GM19043 (cell line): ENCODE measurements at regions not wholly inside any gene's neighbourhood (a gene's known extent, or its start where the extent isn't known, plus 50 kb on each side); places are given as distances from the start of the nearest gene placed in this dataset.

Experiments
- ATAC-seq: cut with Tn5 transposase; IDR thresholded peaks from one replicate; pipeline ENCODE4 v1.9.1; 2021; ENCODE audit warnings: low read depth; ENCODE audit not compliant: unreplicated experiment

DNA sequence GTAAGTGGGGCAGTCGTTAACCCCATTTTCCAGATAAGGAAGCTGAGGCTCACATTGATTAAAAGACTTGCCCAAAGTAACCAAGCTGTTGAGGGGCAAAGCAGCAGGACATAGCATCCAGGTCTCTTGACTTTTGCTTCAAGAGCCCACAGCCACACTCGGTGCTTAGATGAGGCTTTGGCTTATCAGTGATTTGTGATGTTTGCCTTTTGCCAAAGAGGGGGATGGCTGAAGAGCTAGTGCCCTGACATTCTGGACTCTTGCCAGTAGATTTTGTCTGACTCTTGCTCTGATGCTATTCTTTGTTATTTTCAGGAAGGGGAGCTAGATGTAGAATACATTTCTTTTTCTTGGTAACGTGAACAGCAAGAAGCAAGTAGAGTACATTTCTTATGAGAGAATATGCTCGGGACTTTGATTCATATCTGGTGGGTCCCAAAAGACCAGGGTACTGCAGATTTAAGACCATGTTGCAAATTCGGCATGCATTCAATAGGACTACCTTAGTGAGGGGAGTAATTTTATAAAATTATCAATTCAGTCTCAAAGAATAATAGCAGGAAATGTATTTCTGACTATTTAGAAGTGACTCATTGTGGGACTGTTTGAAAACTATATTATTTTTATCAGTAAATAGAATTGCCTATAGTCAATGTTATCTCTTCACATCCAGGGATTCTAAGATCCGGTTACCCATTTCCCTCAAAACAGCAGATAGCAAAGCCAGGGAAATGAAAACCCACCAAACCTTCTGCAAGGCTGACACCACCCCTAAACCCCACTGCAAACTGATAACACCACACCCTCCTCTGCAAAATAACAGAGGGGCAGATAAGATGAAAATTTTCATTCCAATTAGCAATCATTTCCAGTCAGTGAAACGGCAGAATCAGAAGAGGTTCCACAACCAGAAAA is 180.0 kb upstream of the BMPER start:
- no peak for ATAC-seq

DNA sequence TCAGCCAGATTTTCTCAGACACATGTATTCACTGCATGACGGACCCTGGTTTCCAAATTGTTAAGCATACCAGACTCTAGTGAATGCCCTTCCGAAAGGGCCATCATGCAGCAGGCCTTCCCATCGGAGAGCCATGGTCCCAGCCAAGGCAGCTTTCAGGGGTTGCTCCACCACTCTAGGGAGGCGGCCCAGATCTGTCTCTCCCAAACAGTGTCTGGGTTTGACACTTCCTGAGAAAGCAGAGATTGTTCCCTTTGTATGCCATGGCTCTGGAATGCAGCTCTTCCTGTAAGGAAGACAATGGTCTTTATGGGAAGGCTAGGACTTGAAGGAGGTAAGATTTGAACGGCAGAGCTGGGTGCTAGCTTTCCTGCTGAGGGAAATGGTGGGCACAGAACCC is 178.8 kb upstream of the BMPER start:
- ATAC-seq, result no peak

DNA sequence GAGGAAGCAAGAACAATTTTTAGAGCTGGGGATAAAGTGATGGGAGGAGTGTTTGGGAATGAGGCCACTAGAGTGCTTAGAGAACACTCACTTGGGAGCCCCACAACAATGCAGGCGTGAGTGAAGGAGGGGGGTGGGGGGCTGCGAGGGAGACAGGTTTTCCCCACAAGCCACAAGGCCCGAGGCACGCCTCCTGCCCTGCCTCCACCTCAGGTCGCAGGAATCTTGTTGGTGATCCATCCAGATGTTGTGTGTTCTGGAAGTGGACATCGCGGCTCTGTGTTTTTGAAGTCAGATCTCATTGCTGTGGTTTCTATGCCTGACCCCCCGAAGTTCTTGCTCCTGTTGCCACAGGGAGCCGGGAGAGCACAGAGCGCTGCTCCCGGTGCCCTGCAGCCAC is 178.0 kb upstream of the BMPER start:
- no peak for ATAC-seq

DNA sequence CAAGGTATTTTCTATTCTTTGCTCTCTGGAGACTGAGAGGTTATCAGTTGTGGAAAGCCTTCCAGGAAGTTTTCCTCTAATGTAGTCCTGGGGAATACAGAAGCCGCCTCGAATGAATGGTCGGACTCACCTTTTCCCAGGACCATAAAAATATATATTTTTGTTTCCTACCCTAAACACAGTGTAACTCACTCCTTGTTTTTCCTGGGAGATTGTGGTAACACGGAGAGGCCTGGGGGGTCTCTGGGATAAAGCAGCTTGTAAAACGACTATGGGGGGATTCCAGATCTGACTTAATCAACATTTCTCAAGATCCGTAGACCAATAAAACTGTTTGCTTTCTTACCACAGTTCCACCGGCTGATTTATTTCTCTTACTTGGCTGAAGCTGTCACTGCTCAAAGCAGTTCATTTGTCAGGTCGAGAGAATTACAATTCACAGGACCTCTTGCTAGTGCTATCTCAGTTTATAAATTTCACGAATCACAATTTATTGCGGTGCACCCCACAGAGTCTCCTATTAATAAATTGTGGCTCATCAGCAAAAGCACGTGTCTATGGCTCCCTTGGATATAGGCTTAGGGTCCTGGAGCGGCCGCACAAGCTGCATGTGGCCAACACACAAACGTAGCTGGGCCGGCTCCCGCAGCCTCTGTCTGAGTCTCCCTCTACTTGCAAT is 176.3 kb upstream of the BMPER start:
- no peak for ATAC-seq

DNA sequence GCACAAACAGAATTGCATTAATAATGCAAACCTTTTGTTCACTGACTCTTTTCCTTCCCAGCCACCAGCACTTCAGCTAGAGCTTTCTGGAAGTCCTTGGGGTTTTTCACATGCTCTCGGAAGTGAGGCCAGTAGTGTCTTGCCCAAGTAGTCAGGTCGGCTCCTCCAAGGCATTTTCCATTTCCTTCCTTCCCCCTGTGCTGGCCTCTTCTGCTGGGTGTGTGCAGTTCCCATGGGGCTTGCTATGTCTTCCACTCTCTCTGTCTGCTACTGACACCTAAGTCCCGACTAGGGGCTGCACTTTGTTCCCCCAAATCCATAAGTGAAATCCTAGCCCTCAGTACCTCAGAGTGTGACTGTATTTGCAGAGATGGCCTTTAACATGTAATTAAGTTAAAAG is 175.6 kb upstream of the BMPER start:
- no peak for ATAC-seq

DNA sequence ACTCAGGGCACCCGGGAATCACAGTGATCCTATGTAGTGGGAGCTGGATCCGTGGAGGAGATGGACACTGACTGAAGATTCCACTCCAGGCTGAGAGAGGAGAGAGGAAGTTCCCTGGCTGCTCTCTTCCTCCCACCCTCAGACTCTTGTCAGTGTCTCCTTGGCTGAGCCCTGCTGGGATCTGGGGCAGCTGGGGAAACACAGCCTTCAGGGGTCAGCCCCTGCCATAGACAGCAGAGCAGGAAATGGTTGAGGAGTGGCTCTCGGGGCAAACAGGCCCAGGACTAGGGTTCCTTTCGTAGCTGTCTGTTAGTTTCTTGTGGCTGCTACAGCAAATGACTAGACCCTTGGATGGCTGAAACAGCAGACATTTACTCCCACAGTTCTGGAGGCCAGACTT is 174.4 kb upstream of the BMPER start:
- ATAC-seq, result no peak

DNA sequence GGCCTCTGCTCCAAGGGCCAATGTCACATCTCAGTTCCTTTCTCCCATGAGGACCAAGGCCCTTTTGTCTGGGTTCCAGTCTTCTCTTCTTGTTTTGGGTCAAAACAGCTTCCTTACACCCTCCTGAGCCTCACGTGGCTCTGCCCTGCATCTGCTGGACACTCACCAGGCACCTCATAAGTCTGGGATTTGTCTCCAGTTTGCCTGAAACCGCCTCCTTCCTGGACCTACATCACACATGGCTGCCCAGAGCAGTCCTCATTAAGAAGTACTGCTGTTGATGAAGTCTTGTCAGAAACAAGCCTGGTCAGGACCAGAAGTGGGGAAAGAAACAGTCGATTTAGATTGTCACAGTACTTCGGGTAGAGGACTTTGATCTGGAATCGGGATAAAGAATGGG is 173.4 kb upstream of the BMPER start:
- ATAC-seq, result no peak

DNA sequence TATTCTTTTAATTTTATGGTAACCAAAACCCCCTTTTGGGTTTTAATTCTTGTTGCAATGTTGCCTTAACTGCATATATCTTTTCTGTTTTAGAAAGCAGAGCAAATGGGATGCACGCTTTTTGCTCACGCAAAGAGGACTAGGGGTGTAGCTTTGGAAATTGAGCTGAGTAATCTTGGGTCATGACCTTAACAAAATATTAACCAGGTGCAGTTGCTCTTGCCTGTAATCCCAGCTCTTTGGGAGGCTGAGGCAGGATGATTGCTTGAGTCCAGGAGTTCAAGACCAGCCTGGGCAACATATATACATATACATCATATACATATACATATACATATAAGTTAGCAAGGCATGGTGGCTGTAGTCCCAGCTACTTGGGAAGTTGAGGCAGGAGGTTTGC is 172.9 kb upstream of the BMPER start:
- ATAC-seq, result no peak

DNA sequence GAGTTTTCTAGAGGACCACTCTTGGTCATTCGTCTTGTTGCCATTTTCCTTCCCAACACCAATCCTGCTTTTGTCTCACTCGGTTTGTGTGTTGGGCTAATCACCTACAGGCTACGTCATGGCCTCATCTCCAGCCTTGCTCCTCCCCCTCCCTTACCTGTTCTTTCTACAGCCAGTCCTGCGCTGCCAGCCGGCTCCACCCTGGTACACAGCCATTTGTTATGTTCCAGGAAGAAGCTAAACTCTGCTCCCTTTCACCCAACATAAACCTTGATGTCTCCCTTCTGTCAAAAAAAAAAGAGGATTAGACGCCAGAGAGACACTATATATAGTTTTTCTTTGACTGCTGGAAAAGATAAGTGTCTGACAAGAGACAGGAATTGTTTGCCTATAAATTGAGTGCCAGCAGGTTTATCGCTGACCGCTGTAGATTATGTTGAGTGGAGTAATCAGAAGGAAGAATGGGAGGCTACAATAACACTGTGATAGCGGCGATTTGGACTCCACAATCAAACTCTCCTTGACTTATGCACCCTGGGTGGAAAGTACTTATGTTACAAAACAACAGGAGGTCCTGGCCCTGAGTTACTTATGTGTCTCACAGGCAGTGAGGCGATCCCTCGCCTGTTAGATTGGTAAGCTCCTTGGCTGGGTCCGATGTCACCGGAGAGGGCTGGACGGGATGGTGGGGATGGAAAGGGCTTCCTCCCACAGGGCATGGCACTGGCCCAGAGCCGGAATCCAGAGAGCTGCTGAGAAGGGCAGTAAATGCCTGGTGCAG is 171.3 kb upstream of the BMPER start:
- ATAC-seq, result no peak

DNA sequence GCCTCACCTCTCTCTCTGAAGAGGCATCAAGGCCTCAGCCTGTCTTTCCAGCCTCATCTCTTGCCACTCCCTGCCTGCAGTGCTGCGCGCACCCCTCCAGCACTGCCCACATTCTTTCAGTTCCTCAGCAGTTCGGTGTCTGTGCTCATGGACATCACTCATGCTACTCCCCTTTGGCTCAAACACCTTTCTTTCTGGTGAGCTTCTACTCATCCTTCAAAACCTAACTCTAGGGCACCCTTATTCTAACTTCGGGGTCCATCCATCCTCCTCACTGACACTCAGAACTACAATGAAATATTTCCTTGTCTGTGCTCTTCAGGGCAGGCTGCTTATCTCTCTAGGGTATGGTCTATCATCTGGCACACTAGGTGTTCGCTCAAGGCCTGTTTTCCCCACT is 169.9 kb upstream of the BMPER start:
- no peak for ATAC-seq

DNA sequence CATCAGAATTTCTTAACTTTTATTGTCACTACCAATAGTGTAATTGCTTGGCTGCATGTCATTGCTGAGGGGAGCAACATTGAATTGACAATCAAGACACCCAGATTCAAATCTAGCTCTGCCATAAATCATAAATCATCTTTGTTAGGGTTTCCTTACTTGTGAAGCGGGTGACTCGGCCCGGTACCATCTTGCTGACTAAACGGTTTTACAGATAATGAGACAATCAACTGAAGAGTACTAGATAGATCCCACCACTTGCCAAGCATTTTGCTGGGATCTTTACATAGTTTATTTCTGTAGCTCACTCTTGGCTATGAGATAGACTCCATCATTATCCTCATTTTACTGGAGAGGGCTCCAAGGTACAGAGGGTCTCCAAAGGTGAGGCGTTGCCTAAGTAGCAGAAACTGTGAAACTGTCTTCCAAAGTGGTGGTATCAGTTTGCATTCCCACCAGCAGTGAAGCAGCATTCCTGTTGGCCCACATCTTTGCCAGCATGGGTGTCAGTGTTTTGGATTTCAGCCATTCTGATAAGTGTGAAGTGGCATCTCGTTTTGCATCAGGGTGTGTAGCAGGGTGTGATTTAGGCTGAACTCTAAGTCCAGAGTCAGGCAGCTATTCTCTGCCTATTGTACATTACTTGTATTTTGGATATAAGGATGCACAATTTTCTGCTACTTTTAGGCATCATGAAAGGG is 168.7 kb upstream of the BMPER start:
- ATAC-seq, result no peak

DNA sequence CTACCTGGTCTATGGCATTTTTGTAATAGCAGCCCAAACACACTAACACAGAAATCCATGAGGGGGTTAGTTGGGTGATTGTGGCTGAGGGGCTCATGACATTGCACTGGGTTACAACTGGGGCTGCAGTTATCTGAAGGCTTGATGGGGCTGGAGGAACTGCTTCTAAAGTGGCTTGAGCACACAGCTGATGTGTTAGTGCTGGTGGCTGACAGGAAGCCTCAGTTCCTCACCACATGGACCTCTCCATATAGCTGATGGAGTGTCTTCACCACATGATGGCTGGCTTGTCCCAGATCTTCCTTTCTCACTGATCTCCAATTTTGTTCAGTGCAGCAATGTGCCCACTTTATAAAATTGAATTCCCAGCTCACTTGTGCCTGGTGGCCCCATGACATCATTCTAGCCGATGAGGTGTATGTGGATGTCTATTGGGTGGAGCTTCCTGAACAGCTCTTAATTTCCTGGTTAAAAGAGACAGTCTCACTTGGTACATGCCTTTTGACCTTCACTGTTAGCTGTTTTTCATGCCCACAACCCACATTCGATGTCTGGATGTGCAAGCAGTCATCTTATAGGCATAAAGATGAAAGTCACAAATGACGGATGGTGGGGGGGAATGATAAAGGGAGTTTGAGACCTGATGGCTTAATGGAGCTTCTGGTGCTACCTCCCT is 166.9 kb upstream of the BMPER start:
- no peak for ATAC-seq

DNA sequence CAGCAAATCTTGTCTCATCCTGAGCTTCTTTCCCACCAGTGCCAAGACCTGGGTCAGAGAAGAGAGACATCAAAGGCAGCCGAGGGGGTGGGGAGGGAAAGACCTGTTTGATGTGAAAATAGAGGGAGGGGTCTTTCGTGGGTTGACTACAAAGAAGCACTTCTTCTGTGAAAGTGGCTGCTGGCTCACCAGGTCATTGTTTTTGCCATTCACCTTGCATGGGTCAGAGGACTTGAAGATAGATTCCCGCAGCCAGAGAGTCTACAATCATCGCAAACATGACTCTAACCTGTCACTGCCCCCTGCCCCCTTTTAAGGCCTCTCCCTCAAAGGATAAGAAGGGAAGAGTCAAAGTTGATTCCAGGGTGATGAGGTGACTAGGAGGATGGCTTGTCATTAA is 166.1 kb upstream of the BMPER start:
- no peak for ATAC-seq

DNA sequence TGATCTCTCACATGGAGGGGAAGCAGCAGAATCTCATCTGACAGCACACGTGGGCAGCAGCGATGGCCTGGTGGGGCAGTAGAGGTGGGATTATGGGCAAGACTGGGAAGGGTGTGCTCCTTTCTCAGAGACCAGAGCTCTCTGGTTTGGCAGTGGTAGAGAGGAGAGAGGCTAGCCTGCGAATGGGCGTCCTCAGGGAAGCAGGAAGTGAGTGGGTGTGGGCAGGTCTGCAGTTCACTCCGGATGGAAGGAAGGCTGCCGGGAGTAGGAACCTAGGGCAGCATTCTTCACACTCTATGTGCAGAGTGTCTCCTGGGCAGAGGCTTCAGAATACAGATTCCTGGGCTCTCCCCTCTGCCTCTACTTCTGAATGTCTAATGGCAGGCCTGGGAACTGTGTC is 162.8 kb upstream of the BMPER start:
- no peak for ATAC-seq

DNA sequence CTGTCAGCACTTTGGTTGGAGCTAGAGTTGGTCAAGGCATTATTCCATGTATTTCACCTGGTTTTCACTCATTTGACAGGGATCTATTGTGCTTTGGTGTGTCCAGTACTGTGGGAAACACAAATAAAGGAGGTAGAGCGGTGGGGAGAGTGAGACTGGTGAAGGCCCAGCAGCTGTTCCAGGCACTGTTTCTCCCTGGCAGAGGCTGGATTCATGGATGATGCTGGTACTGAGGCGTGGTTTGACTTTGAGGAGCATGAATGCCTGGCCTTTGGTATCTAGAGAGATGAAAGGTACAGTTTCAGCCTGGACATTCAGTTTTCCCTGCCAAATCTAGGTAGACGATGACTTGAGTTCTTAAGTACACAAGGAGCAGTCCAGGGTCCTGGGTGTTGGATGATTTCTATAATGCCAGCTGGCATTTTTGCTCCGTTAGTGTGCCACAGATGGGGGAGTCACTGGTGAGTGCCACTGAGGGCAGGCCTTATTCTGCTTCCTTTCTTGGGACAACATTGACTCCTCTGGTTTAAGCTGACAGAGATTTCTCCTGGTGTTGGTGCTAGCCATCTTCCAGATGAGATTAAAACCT is 162.2 kb upstream of the BMPER start:
- ATAC-seq, result no peak

DNA sequence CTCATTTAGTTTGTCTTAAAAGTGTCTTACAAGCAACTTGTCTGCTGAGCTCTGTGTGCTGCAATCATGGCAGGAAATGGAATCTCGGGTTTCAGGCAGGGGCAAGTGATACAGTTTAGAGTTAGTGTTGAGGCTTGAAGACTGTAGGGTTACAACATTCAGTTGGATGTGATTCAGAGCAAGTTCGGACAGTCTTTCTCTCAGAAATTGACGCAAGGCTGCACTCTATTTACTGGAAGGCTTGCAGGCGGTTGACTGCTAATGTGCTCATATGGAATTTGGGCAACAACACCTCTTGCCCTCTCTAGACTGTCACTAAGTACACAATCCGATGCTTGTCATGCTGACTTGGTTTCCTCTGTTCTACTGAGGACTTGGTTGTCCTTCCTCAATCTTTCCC is 161.7 kb upstream of the BMPER start:
- ATAC-seq, result no peak

DNA sequence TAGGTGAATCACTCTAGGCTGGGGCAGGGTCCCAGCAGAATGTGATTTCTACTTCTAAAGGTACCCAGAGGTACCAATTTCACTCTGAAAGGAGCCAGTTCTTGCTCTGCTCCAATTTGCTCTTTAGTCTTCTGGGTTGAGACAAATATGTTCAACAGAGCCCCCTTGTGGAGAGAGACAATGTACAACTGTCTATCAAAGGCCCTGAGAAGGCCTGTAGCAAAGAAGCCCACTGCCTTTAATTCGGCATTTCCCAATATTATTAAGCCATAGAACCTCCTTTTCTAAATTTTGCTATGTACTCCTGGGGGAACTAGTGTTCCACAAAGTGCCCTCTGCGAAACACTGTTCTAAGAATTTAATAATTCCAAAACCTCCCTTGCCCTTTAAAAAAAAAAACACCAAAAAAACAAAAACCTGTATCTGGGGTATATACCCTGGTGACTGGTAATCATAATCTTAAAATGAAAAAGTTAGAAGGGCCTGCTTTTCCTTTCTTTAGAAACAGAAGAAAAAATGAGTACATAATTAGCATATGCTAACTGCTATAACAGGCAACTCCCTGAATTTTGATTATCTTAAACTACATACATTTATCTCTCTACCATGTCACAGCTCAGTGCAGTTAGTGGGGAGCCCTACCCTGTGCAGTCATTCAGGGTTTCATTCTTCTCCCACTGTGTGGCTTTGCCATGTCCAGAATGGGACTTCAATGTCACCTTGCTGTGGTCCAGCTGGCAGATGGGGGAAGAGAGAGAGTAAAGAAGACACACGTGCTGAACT is 160.9 kb upstream of the BMPER start:
- no peak for ATAC-seq

DNA sequence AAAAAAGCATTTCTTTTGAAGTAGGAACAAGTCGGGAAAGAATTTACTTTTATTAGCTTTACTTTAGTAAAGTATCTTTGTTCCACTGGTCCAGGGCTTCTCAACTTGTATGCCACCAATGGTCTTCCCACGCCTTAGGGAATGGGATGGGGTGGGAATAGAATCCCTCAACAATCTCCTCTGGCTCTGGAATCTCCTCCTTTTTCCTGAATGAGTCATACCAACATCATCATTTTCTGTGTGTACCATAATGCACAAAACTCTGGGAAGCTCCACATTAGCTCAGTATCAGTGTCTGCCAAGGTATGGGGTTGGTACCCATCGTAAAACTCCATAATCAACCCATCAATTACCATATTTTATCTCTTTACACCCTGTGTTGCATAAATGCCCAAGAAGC is 159.4 kb upstream of the BMPER start:
- no peak for ATAC-seq

DNA sequence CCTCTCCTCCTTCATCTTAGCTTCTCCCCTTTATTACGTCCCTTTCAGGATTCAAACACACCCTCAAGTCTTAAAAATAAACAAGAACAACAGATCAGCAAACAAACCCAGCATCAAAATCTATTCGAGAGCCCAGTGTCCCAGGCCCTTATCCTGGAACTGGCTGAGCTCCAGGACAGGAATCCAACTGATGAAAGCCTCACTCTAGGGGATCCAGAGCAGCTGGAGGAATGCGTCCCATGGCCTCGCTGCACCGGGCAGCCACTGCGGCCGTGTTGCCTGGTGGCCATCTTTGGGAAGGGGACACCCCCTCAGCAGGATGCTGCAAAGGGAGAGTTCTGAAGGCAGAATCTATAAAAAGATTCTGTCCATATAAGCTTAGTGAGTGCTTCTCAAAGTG is 156.5 kb upstream of the BMPER start:
- no peak for ATAC-seq
